Thyroid gland (tissue), 4 donors: ENCODE measurements at regions not wholly inside any gene's neighbourhood (a gene's known extent, or its start where the extent isn't known, plus 50 kb on each side); places are given as distances from the start of the nearest gene placed in this dataset.
A peak's percentile ranks its signal among the peaks of the same experiment; 100 is the strongest.

Source experiments
- DNase-seq, 2 donors: peaks; one replicate each; pipeline ENCODE4 v3.0.0-alpha.2; 2019
- H3K27ac ChIP-seq, 3 donors: fragments of 200-600 bp; sonication (generic); 1 replicate in 2 of 3; 2 replicates in 1 of 3; pipeline ENCODE4 v1.5.1; 2016 to 2019; ENCODE audit warnings: mild to moderate bottlenecking in 1 of 3, moderate library complexity in 1 of 3
- H3K27me3 ChIP-seq: fragments of 200-600 bp; sonication (generic); one replicate; pipeline ENCODE4 v1.5.1; 2019
- H3K36me3 ChIP-seq, 2 donors: fragments of 200-600 bp; sonication (generic); one replicate each; pipeline ENCODE4 v1.5.1; 2016 to 2019
- H3K4me1 ChIP-seq, 2 donors: fragments of 200-600 bp; sonication (generic); one replicate each; pipeline ENCODE4 v1.5.1; 2017 to 2019
- H3K4me3 ChIP-seq, 3 donors: fragments of 200-600 bp; sonication (generic); replicated peaks in 1 of 3; 1 replicate in 2 of 3; 2 replicates in 1 of 3; pipeline ENCODE4 v1.5.1; 2016; ENCODE audit warnings: mild to moderate bottlenecking in 1 of 3
- H3K9me3 ChIP-seq: fragments of 200-600 bp; sonication (generic); one replicate; pipeline ENCODE4 v1.5.1; 2017
- POLR2A ChIP-seq, 2 donors: fragments of 450-650 bp; IDR thresholded peaks; one replicate each; pipeline ENCODE4 v1.6.1; 2017; ENCODE audit warnings: antibody characterized with exemption in 2 of 2, mild to moderate bottlenecking in 2 of 2, moderate library complexity in 1 of 2
- WGBS, 2 donors: methylation state at CpG; one replicate each; pipeline ENCODE4 v1.1.5; 2017; 5-methylcytosine and 5-hydroxymethylcytosine counted together
- intact Hi-C: fragments of 100-400 bp; cut with DNase I; formaldehyde crosslinking; loops from one replicate; pipeline ENCODE4 v1.15.1; 2023
- TF ChIP-seq, protein P1 (sequence below), 6 experiments: fragments of 200-600 bp in 3 of 6; fragments of 450-650 bp in 3 of 6; sonication (generic) in 3 of 6; IDR thresholded peaks; one replicate each; pipeline ENCODE4 v1.5.1; 2016 to 2019; ENCODE audit warnings: antibody characterized with exemption in 6 of 6, mild to moderate bottlenecking in 2 of 6, inconsistent platforms in 1 of 6, moderate library complexity in 1 of 6

- 88 to 91% methylated on average over 7 of the region's 7 CpGs for WGBS, 2 donors
- no peak overlapping the region for H3K4me3 ChIP-seq
- no peak overlapping the region for H3K27ac ChIP-seq
- H3K9me3 ChIP-seq, result no peaks in the 10 kb centered on the region
- intact Hi-C loops, result no loop called here
- TF ChIP-seq, protein P1, sequence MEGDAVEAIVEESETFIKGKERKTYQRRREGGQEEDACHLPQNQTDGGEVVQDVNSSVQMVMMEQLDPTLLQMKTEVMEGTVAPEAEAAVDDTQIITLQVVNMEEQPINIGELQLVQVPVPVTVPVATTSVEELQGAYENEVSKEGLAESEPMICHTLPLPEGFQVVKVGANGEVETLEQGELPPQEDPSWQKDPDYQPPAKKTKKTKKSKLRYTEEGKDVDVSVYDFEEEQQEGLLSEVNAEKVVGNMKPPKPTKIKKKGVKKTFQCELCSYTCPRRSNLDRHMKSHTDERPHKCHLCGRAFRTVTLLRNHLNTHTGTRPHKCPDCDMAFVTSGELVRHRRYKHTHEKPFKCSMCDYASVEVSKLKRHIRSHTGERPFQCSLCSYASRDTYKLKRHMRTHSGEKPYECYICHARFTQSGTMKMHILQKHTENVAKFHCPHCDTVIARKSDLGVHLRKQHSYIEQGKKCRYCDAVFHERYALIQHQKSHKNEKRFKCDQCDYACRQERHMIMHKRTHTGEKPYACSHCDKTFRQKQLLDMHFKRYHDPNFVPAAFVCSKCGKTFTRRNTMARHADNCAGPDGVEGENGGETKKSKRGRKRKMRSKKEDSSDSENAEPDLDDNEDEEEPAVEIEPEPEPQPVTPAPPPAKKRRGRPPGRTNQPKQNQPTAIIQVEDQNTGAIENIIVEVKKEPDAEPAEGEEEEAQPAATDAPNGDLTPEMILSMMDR (IDR thresholded peaks at IDR 0.05), result no peak
- no peak for TF ChIP-seq POLR2A (IDR thresholded peaks at IDR 0.05)
- H3K4me1 ChIP-seq, result no peaks in the 10 kb centered on the region
- DNase-seq, result no peak
- H3K36me3 ChIP-seq, result no peaks in the 10 kb centered on the region
- H3K27me3 ChIP-seq, result no peaks in the 10 kb centered on the region
Observed at GRCh38 chr5:171509467-171509866, 90.0 kb downstream of the FGF18 start.

DNA sequence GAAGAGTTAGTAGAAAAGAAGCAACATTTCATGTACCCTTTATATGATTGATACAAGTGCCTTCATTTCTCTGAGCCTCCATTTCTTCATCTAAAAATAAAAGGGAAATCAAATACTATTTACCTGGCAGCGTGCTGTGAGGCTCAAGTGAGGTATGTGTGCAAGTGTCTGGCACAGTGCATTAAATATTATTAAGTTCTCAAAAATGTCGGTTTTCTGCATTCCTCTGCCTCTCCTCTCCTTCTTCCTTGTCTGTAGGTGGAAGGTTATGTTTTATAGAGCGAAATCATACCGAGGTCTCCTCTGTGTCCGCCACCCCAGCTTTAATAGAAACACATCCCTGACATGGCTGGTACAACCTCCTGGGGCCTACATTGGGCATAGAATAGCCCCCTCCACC is 93.0 kb downstream of the FGF18 start:
- TF ChIP-seq POLR2A (IDR thresholded peaks at IDR 0.05), result no peak
- TF ChIP-seq, protein P1 (IDR thresholded peaks at IDR 0.05), result no peak
- DNase-seq, result no peak
- Histone ChIP-seq H3K27me3 (no peaks in the 10 kb centered on the region), H3K9me3 (no peaks in the 10 kb centered on the region), H3K27ac (no peak overlapping the region), H3K4me3 (no peak overlapping the region), H3K36me3 (no peaks in the 10 kb centered on the region), H3K4me1 (no peaks in the 10 kb centered on the region)
- intact Hi-C loops, result no loop called here
- 83 to 93% methylated on average over 5 of the region's 5 CpGs for WGBS, 2 donors

- H3K4me3 ChIP-seq, result no peak overlapping the region
- no peaks in the 10 kb centered on the region for H3K27me3 ChIP-seq
- intact Hi-C loops, result no loop called here
- TF ChIP-seq, protein P1 (IDR thresholded peaks at IDR 0.05), result no peak
- no peaks in the 10 kb centered on the region for H3K4me1 ChIP-seq
- no peak for DNase-seq
- no peaks in the 10 kb centered on the region for H3K36me3 ChIP-seq
- no peaks in the 10 kb centered on the region for H3K9me3 ChIP-seq
- H3K27ac ChIP-seq, result no peak overlapping the region
- 86 to 90% methylated on average over 2 of the region's 2 CpGs for WGBS, 2 donors
Observed at GRCh38 chr5:171513591-171513990, 94.1 kb downstream of the FGF18 start.

GRCh38 chr5:171518916-171519315 is 99.5 kb downstream of the FGF18 start:
- no peak for DNase-seq
- Histone ChIP-seq H3K27me3 (no peaks in the 10 kb centered on the region), H3K36me3 (no peaks in the 10 kb centered on the region), H3K9me3 (no peaks in the 10 kb centered on the region), H3K4me3 (no peak overlapping the region), H3K4me1 (peaks cover 2 to 12% of the 10 kb centered on the region in 2 donors), H3K27ac (no peak overlapping the region)
- WGBS, 2 donors, result 91% methylated on average over 13 of the region's 13 CpGs
- intact Hi-C loops, result no loop called here
- TF ChIP-seq POLR2A (IDR thresholded peaks at IDR 0.05), result no peak
- TF ChIP-seq, protein P1 (IDR thresholded peaks at IDR 0.05), result no peak

DNA sequence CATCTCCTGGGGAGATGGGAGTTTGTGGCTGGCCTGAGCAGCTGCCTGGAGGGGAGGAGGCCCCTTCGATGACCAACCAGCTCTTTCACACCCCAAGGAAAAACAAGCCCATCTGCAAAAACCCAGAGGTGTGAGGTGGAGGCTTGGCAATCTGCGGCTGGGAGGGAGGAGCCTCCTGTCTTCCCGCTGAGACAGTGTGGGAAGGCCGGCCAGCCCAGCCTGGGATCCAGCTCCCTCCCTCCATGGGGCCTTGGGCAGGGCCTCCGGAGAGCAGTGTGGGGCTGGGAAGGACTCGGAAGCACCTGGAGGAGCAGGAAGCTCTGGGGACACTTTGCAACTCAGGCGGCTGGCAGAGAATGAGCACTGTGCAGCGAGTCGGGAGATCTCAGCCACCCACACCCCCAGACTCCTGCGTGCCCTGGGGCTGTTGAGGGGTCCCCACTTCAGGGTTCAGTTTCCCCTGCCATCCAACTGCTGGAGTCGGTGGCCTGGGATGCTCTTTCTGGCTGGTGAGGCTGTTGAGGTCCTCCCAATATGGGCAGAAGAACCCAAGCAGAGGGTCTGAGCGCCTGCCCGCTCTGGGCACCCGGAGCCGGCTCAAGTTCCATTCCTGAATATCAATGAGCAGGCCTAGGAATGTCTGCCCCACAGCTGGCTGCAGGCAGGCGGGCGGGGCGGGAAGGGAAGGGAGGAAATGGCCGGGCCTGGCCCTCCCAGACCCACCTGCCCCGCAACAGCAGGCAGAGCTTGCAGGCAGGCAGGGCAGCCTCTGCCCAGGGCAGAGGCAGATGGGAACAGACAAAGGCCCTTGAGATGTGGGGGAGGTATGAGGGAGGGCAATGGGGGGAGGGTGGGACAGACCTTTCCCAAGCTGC is 101.1 kb downstream of the FGF18 start:
- no peak for TF ChIP-seq POLR2A (IDR thresholded peaks at IDR 0.05)
- Histone ChIP-seq H3K4me1 (peaks cover 2 to 20% of the 10 kb centered on the region in 2 donors), H3K9me3 (no peaks in the 10 kb centered on the region), H3K4me3 (no peak overlapping the region), H3K27me3 (no peaks in the 10 kb centered on the region), H3K36me3 (no peaks in the 10 kb centered on the region), H3K27ac (no peak overlapping the region)
- intact Hi-C loops, result no loop called here
- 41 to 73% methylated on average over 8 to 9 of the region's 20 CpGs for WGBS, 2 donors
- DNase-seq, result peak in 1 of 2 donors; percentile 8
